ENCODE measurements at regions not wholly inside any gene's neighbourhood (a gene's known extent, or its start where the extent isn't known, plus 50 kb on each side); places are given as distances from the start of the nearest gene placed in this dataset.

GRCh38 chr17:5784791-5785190, 200.5 kb upstream of the NLRP1 start:
- no peak for TF ChIP-seq CTCF (conservative IDR thresholded peaks at IDR 0.05; ENCODE audit: low read depth, low read length)
- no peak overlapping the region for H3K4me3 ChIP-seq (ENCODE audit: low read length)
- no peak for DNase-seq (ENCODE audit: low read depth)

- DNase-seq (ENCODE audit: low read depth), result no peak
- no peak overlapping the region for H3K4me3 ChIP-seq (ENCODE audit: low read length)
- TF ChIP-seq CTCF (conservative IDR thresholded peaks at IDR 0.05; ENCODE audit: low read depth, low read length), result no peak
These were observed 201.0 kb upstream of the NLRP1 start for GRCh38 chr17:5785338-5785737.

- no peak overlapping the region for H3K4me3 ChIP-seq (ENCODE audit: low read length)
- no peak for TF ChIP-seq CTCF (conservative IDR thresholded peaks at IDR 0.05; ENCODE audit: low read depth, low read length)
- DNase-seq (ENCODE audit: low read depth), result no peak
These were observed 201.7 kb upstream of the NLRP1 start for GRCh38 chr17:5785867-5786509.

GRCh38 chr17:5786510-5786875, 202.2 kb upstream of the NLRP1 start:
- DNase-seq (ENCODE audit: low read depth), result no peak
- no peak for TF ChIP-seq CTCF (conservative IDR thresholded peaks at IDR 0.05; ENCODE audit: low read depth, low read length)
- no peak overlapping the region for H3K4me3 ChIP-seq (ENCODE audit: low read length)

GRCh38 chr17:5788266-5788900, 204.1 kb upstream of the NLRP1 start:
- H3K4me3 ChIP-seq (ENCODE audit: low read length), result no peak overlapping the region
- DNase-seq (ENCODE audit: low read depth), result no peak
- no peak for TF ChIP-seq CTCF (conservative IDR thresholded peaks at IDR 0.05; ENCODE audit: low read depth, low read length)

- no peak for DNase-seq (ENCODE audit: low read depth)
- no peak for TF ChIP-seq CTCF (conservative IDR thresholded peaks at IDR 0.05; ENCODE audit: low read depth, low read length)
- H3K4me3 ChIP-seq (ENCODE audit: low read length), result no peak overlapping the region
These were observed 205.2 kb upstream of the NLRP1 start for GRCh38 chr17:5789528-5789927.

- TF ChIP-seq CTCF (conservative IDR thresholded peaks at IDR 0.05; ENCODE audit: low read depth, low read length), result peak; percentile 36
These were observed 208.8 kb upstream of the NLRP1 start for GRCh38 chr17:5793157-5793556.

More at GRCh38 chr17:5793157-5793556, 208.8 kb upstream of the NLRP1 start:
- no peak for DNase-seq (ENCODE audit: low read depth)
- H3K4me3 ChIP-seq (ENCODE audit: low read length), result no peak overlapping the region

All from retinal pigment epithelial cell (primary cell).